ENCODE measurements at regions not wholly inside any gene's neighbourhood (a gene's known extent, or its start where the extent isn't known, plus 50 kb on each side); places are given as distances from the start of the nearest gene placed in this dataset.

DNA sequence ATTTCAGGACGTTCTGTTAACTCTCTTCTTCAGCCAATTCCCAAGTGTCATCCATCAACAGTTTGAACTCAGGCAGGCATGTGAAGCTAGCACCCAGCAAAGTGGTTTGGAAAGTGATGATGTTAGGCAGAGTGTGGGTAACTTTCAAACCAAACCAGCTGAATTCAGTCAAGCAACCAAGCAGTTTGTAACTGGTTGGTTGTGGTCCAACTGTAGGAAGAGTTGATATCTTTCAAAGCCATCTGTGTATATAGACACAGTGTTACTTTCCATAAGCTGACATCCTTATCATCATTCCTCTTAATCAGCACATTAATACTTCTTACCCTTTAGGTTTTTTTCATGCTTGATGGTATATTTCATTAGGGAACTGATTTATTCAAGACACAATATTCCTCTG is 72.2 kb upstream of the NUPR2 start:
- TF ChIP-seq, protein P1, sequence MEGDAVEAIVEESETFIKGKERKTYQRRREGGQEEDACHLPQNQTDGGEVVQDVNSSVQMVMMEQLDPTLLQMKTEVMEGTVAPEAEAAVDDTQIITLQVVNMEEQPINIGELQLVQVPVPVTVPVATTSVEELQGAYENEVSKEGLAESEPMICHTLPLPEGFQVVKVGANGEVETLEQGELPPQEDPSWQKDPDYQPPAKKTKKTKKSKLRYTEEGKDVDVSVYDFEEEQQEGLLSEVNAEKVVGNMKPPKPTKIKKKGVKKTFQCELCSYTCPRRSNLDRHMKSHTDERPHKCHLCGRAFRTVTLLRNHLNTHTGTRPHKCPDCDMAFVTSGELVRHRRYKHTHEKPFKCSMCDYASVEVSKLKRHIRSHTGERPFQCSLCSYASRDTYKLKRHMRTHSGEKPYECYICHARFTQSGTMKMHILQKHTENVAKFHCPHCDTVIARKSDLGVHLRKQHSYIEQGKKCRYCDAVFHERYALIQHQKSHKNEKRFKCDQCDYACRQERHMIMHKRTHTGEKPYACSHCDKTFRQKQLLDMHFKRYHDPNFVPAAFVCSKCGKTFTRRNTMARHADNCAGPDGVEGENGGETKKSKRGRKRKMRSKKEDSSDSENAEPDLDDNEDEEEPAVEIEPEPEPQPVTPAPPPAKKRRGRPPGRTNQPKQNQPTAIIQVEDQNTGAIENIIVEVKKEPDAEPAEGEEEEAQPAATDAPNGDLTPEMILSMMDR (conservative IDR thresholded peaks at IDR 0.05; ENCODE audit: low read depth in 2 of 2): no peak
- TF ChIP-seq POLR2AphosphoS5 (IDR thresholded peaks at IDR 0.05; ENCODE audit: low read depth) (no peak), EZH2 (IDR thresholded peaks at IDR 0.05; ENCODE audit: low read depth, unreplicated experiment) (no peak), EZH2phosphoT487 (IDR thresholded peaks at IDR 0.05; ENCODE audit: unreplicated experiment) (no peak), NANOG (IDR thresholded peaks at IDR 0.05; ENCODE audit: borderline replicate concordance) (no peak), CREB1 (CRISPR knock-in tag; IDR thresholded peaks at IDR 0.05; ENCODE audit: low read depth) (no peak), JUNB (IDR thresholded peaks at IDR 0.05; ENCODE audit: unreplicated experiment) (no peak), ZNF114 (CRISPR knock-in tag; IDR thresholded peaks at IDR 0.05) (no peak), STAT1 (IDR thresholded peaks at IDR 0.05; ENCODE audit: unreplicated experiment) (no peak), ZNF331 (CRISPR knock-in tag; IDR thresholded peaks at IDR 0.05; ENCODE audit: low read depth) (no peak)
- TF ChIP-seq, protein P2, sequence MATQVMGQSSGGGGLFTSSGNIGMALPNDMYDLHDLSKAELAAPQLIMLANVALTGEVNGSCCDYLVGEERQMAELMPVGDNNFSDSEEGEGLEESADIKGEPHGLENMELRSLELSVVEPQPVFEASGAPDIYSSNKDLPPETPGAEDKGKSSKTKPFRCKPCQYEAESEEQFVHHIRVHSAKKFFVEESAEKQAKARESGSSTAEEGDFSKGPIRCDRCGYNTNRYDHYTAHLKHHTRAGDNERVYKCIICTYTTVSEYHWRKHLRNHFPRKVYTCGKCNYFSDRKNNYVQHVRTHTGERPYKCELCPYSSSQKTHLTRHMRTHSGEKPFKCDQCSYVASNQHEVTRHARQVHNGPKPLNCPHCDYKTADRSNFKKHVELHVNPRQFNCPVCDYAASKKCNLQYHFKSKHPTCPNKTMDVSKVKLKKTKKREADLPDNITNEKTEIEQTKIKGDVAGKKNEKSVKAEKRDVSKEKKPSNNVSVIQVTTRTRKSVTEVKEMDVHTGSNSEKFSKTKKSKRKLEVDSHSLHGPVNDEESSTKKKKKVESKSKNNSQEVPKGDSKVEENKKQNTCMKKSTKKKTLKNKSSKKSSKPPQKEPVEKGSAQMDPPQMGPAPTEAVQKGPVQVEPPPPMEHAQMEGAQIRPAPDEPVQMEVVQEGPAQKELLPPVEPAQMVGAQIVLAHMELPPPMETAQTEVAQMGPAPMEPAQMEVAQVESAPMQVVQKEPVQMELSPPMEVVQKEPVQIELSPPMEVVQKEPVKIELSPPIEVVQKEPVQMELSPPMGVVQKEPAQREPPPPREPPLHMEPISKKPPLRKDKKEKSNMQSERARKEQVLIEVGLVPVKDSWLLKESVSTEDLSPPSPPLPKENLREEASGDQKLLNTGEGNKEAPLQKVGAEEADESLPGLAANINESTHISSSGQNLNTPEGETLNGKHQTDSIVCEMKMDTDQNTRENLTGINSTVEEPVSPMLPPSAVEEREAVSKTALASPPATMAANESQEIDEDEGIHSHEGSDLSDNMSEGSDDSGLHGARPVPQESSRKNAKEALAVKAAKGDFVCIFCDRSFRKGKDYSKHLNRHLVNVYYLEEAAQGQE (IDR thresholded peaks at IDR 0.05; ENCODE audit: unreplicated experiment): no peak
- TF ChIP-seq, protein P3, sequence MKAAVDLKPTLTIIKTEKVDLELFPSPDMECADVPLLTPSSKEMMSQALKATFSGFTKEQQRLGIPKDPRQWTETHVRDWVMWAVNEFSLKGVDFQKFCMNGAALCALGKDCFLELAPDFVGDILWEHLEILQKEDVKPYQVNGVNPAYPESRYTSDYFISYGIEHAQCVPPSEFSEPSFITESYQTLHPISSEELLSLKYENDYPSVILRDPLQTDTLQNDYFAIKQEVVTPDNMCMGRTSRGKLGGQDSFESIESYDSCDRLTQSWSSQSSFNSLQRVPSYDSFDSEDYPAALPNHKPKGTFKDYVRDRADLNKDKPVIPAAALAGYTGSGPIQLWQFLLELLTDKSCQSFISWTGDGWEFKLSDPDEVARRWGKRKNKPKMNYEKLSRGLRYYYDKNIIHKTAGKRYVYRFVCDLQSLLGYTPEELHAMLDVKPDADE (IDR thresholded peaks at IDR 0.05): no peak
